SK-N-MC (cell line): ENCODE measurements at regions not wholly inside any gene's neighbourhood (a gene's known extent, or its start where the extent isn't known, plus 50 kb on each side); places are given as distances from the start of the nearest gene placed in this dataset.

Experiments
- EZH2 ChIP-seq: fragments of 200-600 bp; sonication (generic); IDR thresholded peaks from one replicate; pipeline ENCODE4 v1.6.1; 2017; ENCODE audit warnings: antibody characterized with exemption
- POLR2AphosphoS5 ChIP-seq: IDR thresholded peaks from 2 replicates; pipeline ENCODE4 v1.6.1; 2012; ENCODE audit warnings: mild to moderate bottlenecking, low read depth, low read length, borderline replicate concordance

GRCh38 chr3:157602424-157602823 lies 99.2 kb upstream of the VEPH1 start:
- TF ChIP-seq EZH2 (no peak), POLR2AphosphoS5 (no peak)
